Prostate gland (tissue), 2 donors: ENCODE measurements at regions not wholly inside any gene's neighbourhood (a gene's known extent, or its start where the extent isn't known, plus 50 kb on each side); places are given as distances from the start of the nearest gene placed in this dataset.
"Not testable (repeated sequence)": the region's sequence is repeated elsewhere in the genome, so short reads cannot be mapped to it uniquely, and the experiment has no call there.

ENCODE experiments used
- DNase-seq: peaks from one replicate; pipeline ENCODE4 v3.0.0-alpha.2; 2019; ENCODE audit warnings: low spot score
- H3K27ac ChIP-seq, 2 donors: fragments of 200-600 bp; sonication (generic); 2 replicates each; pipeline ENCODE4 v1.5.1; 2017 to 2019
- H3K27me3 ChIP-seq: fragments of 200-600 bp; sonication (generic); replicated peaks from 2 replicates; pipeline ENCODE4 v1.5.1; 2019; ENCODE audit not compliant: insufficient read depth
- H3K36me3 ChIP-seq, 2 donors: fragments of 200-600 bp; sonication (generic); 1 replicate in 1 of 2; 2 replicates in 1 of 2; pipeline versions ENCODE4 v1.5.1 to v1.8.1; 2017 to 2019
- H3K4me1 ChIP-seq: fragments of 200-600 bp; sonication (generic); replicated peaks from 2 replicates; pipeline ENCODE4 v1.5.1; 2019
- H3K4me3 ChIP-seq, 2 donors: fragments of 200-600 bp; sonication (generic); 2 replicates each; pipeline ENCODE4 v1.5.1; 2017 to 2019
- H3K9me3 ChIP-seq: fragments of 200-600 bp; sonication (generic); 2 replicates; pipeline ENCODE4 v1.5.1; 2017
- CTCF ChIP-seq, 4 experiments: fragments of 200-600 bp in 2 of 4; fragments of 450-650 bp in 2 of 4; sonication (generic) in 2 of 4; IDR thresholded peaks; 1 replicate in 3 of 4; 2 replicates in 1 of 4; pipeline ENCODE4 v1.5.1; 2016 to 2019; ENCODE audit warnings: antibody characterized with exemption in 4 of 4, mild to moderate bottlenecking in 2 of 4, moderate library complexity in 2 of 4
- POLR2A ChIP-seq: fragments of 450-650 bp; IDR thresholded peaks from one replicate; pipeline ENCODE4 v1.6.1; 2016; ENCODE audit warnings: antibody characterized with exemption, mild to moderate bottlenecking
- POLR2AphosphoS5 ChIP-seq: sonication (generic); formaldehyde crosslinking; IDR thresholded peaks from one replicate; pipeline ENCODE4 v1.6.1; 2017; ENCODE audit warnings: antibody characterized with exemption
- WGBS: methylation state at CpG from one replicate; pipeline ENCODE4 v1.1.5; 2018; 5-methylcytosine and 5-hydroxymethylcytosine counted together
- intact Hi-C: fragments of 100-400 bp; cut with DNase I; formaldehyde crosslinking; loops from one replicate; pipeline ENCODE4 v1.14.2; 2022

GRCh38 chr4:186798951-186799659, 75.4 kb upstream of the FAT1 start:
- Histone ChIP-seq H3K27me3 (no peaks in the 10 kb centered on the region), H3K27ac (no peak overlapping the region), H3K4me3 (no peak overlapping the region), H3K4me1 (no peaks in the 10 kb centered on the region), H3K36me3 (no peaks in the 10 kb centered on the region), H3K9me3 (no peaks in the 10 kb centered on the region)
- no peak for TF ChIP-seq POLR2AphosphoS5
- no peak for TF ChIP-seq CTCF (IDR thresholded peaks at IDR 0.05)
- TF ChIP-seq POLR2A: no peak
- intact Hi-C loops: no loop called here
- DNase-seq: no peak
- 80% methylated on average over 4 of the region's 4 CpGs for WGBS

- no peaks in the 10 kb centered on the region for H3K36me3 ChIP-seq
- no peak for DNase-seq
- 89% methylated on average over 6 of the region's 6 CpGs for WGBS
- H3K27me3 ChIP-seq: no peaks in the 10 kb centered on the region
- no peak overlapping the region for H3K4me3 ChIP-seq
- intact Hi-C loops: no loop called here
- H3K9me3 ChIP-seq: no peaks in the 10 kb centered on the region
- H3K4me1 ChIP-seq: no peaks in the 10 kb centered on the region
- no peak overlapping the region for H3K27ac ChIP-seq
- no peak for TF ChIP-seq POLR2AphosphoS5
- TF ChIP-seq CTCF (IDR thresholded peaks at IDR 0.05): no peak
- TF ChIP-seq POLR2A: no peak
Observed at GRCh38 chr4:186805020-186805820, 81.6 kb upstream of the FAT1 start.

GRCh38 chr4:186805917-186806316, 82.3 kb upstream of the FAT1 start:
- DNase-seq, H3K27ac ChIP-seq, H3K4me3 ChIP-seq, H3K27me3 ChIP-seq, intact Hi-C loops, H3K9me3 ChIP-seq, H3K36me3 ChIP-seq, H3K4me1 ChIP-seq: not testable (repeated sequence)
- 93% methylated on average over 5 of the region's 5 CpGs for WGBS

GRCh38 chr4:186806679-186807421, 83.2 kb upstream of the FAT1 start:
- Histone ChIP-seq H3K4me1 (no peaks in the 10 kb centered on the region), H3K9me3 (no peaks in the 10 kb centered on the region), H3K4me3 (no peak overlapping the region), H3K36me3 (no peaks in the 10 kb centered on the region), H3K27ac (peak overlapping the region in 1 of 2 donors; percentile 16), H3K27me3 (no peaks in the 10 kb centered on the region)
- TF ChIP-seq POLR2A: no peak
- TF ChIP-seq POLR2AphosphoS5: no peak
- no peak for TF ChIP-seq CTCF (IDR thresholded peaks at IDR 0.05)
- WGBS: 23% methylated on average over 7 of the region's 7 CpGs
- intact Hi-C loops: no loop called here
- DNase-seq: no peak
